ENCODE measurements at regions not wholly inside any gene's neighbourhood (a gene's known extent, or its start where the extent isn't known, plus 50 kb on each side); places are given as distances from the start of the nearest gene placed in this dataset.
A peak's percentile ranks its signal among the peaks of the same experiment; 100 is the strongest.

DNA sequence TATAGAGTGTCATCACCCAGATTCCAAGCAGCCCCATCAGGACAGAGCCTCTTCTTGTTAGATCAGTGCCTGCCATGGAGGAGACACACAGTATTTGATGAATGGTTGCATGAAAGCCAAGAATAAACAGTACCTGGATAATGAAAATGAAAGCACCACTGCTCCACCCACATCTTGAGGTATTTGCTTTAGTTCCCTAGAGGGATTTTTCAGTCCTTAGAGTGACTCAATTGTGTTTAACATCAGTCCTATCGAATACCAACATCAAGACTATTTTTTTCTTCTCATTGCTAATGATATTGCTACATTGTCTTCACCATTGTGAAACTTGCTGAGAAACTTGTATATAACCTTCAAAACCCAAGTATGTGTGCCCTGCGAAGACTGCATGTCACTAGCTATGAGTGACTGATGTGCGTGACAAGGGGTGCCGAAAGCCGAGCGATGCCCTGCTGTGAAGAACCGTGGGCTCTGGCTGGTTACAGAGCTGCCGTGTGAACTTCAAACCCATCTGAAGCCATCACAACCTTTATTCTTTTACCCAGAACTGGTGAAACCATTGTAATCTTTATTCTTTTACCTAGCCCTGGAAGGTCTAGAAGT is 211.3 kb upstream of the FAT1 start:
- no peaks in the 10 kb centered on the region for H3K9me3 ChIP-seq
- TF ChIP-seq CTCF (IDR thresholded peaks at IDR 0.05): no peak
- DNase-seq (peak in 1 of 3 donors; percentile 50), ATAC-seq (peak; percentile 58)
- no peaks in the 10 kb centered on the region for H3K36me3 ChIP-seq (ENCODE audit: low read depth)
- intact Hi-C loops (cut with DNase I, micrococcal nuclease): loop anchor here in 1 of 2 donors (5.0 kb wide), 1 partner anchor 208 kb away; no protein-coding TSS in a partner anchor
- no peak overlapping the region for H3K4me3 ChIP-seq
- peaks cover 28% of the 10 kb centered on the region for H3K4me1 ChIP-seq (ENCODE audit: low read depth)

DNA sequence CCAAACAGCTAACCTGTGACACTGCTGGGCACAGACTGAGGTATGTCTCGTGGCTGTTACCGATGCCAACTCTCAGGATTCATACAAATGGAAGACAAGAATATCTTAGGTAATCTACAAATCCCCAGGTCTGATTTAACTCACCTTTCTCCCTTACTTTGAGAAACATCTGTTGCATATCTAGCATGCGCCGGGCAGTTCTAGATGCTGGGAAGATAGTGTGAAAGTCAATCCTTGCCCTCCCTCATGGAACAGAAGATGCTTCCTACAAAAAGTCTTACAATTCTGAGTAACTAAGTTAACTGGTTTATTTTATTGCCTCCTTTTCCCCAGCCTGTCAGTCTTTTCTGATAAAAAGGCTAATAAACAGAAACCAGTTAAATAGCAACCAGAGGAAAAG is 212.2 kb upstream of the FAT1 start:
- no peak overlapping the region for H3K4me3 ChIP-seq
- DNase-seq (no peak), ATAC-seq (no peak)
- no peaks in the 10 kb centered on the region for H3K9me3 ChIP-seq
- peaks cover 28% of the 10 kb centered on the region for H3K4me1 ChIP-seq (ENCODE audit: low read depth)
- intact Hi-C loops (cut with DNase I, micrococcal nuclease): loop anchor here in 1 of 2 donors (5.0 kb wide), 1 partner anchor 209 kb away; no protein-coding TSS in a partner anchor
- H3K36me3 ChIP-seq (ENCODE audit: low read depth): no peaks in the 10 kb centered on the region
- TF ChIP-seq CTCF (IDR thresholded peaks at IDR 0.05): no peak

DNA sequence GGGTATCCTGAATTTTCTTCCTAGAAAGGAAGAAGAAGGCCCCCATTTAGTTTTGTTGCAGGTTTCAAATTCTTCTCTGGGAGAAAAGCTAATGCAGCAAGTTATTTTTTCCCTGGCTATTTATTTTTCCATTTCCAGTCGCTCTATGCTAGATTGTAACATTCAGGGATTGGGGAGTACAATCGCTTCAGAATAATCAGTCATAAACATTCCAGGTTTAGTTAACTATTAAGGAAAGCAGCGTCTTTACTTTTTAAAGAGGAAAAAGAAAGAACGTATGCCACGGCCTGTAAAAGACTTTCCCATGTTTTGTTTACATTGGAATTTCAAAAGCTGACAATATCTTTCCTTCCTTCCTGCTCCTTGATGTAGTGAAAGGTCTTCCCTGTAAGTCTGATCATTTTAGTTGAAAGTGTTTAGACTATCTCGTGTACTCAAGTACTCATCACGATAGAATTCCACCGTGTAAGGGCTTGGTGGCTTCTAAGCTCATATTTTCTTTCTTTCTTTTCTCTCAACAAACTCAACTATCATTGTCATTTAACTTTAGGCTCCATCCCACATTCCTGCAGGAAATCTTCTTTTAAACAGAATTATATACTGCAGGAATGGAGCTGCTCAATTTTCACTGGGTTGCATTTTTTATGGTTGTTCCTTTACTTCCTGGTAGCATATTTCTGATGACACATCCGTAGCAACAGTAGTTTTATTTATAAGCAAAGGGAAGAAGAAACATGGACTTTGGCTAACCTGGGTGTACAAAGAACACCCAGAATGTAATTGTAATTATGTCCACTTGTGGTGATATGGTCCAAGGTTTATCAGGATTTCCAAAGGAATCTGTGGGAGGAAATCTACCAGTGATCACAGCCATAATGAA is 213.1 kb upstream of the FAT1 start:
- TF ChIP-seq CTCF (IDR thresholded peaks at IDR 0.05): peak; percentile 39
- DNase-seq (no peak), ATAC-seq (peak; percentile 86)
- intact Hi-C loops (cut with DNase I, micrococcal nuclease): loop anchor here in 1 of 2 donors (5.0 kb wide), 1 partner anchor 209 kb away; no protein-coding TSS in a partner anchor
- H3K36me3 ChIP-seq (ENCODE audit: low read depth): no peaks in the 10 kb centered on the region
- peaks cover 28% of the 10 kb centered on the region for H3K4me1 ChIP-seq (ENCODE audit: low read depth)
- no peak overlapping the region for H3K4me3 ChIP-seq
- no peaks in the 10 kb centered on the region for H3K9me3 ChIP-seq

GRCh38 chr4:186939226-186939625 is 215.6 kb upstream of the FAT1 start:
- no peak for TF ChIP-seq CTCF (IDR thresholded peaks at IDR 0.05)
- H3K4me3 ChIP-seq: no peak overlapping the region
- H3K4me1 ChIP-seq (ENCODE audit: low read depth): peaks cover 31% of the 10 kb centered on the region
- H3K9me3 ChIP-seq: no peaks in the 10 kb centered on the region
- DNase-seq (no peak), ATAC-seq (no peak)
- intact Hi-C loops (cut with DNase I, micrococcal nuclease): loop anchor here in 1 of 2 donors (5.0 kb wide), 1 partner anchor 212 kb away; no protein-coding TSS in a partner anchor
- no peaks in the 10 kb centered on the region for H3K36me3 ChIP-seq (ENCODE audit: low read depth)

DNA sequence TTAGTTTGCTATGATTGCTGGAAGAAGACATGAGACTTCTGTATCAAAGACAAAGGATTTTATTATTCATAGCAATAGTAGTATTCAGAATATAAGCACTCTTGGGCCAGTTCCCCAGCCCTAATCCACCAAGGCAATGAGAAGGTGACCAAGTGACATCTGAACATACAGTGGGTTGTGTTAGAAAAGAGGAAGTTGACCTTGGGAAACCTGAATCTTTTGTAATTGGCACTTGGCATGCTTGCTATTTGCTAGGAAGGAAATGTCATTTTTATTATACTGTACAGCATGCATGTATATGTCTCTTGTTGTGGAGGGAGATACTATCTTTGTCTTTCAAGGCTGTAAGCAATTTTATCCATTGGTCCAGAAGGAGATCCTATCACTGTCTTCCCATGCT is 216.1 kb upstream of the FAT1 start:
- Histone ChIP-seq H3K36me3 (ENCODE audit: low read depth) (no peaks in the 10 kb centered on the region), H3K4me3 (no peak overlapping the region), H3K4me1 (ENCODE audit: low read depth) (peaks cover 31% of the 10 kb centered on the region), H3K9me3 (no peaks in the 10 kb centered on the region)
- no peak for TF ChIP-seq CTCF (IDR thresholded peaks at IDR 0.05)
- no peak for ATAC-seq
- intact Hi-C loops (cut with DNase I, micrococcal nuclease): loop anchor here in 1 of 2 donors (5.0 kb wide), 1 partner anchor 212 kb away; no protein-coding TSS in a partner anchor
- no peak for DNase-seq
